Activated T-cell treated with anti-CD3 and anti-CD28 coated beads, Interleukin-2, amount 50 U/mL, for 48 hours (primary cell): ENCODE measurements at regions not wholly inside any gene's neighbourhood (a gene's known extent, or its start where the extent isn't known, plus 50 kb on each side); places are given as distances from the start of the nearest gene placed in this dataset.
"Not testable (repeated sequence)": the region's sequence is repeated elsewhere in the genome, so short reads cannot be mapped to it uniquely, and the experiment has no call there.

Source experiments
- DNase-seq, 2 experiments: peaks; one replicate each; pipeline ENCODE4 v3.0.0-alpha.2; 2020

DNA sequence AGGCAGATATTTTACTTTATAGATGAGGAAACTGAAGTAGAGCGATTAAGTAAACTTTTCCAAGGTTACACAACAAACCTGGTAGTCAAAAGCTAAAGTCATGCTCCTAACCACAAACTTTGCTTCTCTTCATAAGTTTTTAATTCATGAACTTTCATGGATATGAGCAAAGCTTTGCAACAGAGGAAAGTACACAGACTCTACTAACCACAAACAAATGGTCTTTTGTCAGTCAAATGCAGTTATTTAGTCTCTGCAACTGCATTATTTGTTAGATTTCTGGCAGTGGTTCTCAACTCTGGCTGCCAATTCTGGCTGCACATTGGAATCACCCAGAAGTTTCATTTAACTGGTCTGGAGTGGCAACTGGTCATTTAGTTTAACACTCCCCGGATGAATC, 140.6 kb upstream of the TMEM168 start:
- no peak for DNase-seq

DNA sequence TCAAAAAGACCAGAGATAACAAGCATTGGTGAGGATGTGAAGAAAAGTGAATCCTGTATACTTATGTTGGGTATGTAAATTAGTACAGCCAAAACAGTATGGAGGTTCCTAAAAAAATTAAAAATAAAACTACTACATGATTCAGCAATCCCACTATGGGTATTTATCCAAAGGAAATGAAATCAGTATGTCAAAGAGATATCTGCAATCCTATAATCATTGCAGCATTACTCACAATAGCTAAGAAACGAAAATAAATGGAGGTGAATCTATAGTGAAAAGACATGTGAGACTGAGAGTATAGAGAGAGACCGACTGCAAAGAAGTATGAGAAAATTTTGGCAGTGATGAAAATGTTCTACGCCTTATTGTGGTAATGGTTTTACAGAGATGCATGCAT, 139.2 kb upstream of the TMEM168 start:
- DNase-seq: no peak

GRCh38 chr7:112926018-112926417, 135.8 kb upstream of the TMEM168 start:
- DNase-seq: no peak

DNA sequence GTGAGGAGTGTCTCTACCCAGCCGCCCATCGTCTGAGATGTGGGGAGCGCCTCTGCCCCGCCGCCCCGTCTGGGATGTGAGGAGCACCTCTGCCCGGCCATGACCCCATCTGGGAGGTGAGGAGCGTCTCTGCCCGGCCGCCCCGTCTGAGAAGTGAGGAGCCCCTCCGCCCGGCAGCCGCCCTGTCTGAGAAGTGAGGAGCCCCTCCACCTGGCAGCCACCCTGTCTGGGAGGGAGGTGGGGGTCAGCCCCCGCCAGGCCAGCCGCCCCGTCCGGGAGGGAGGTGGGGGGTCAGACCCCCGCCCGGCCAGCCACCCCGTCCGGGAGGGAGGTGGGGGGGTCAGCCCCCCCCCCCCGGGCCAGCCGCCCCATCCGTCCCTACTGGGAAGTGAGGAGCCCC, 132.4 kb upstream of the TMEM168 start:
- DNase-seq: not testable (repeated sequence)

DNA sequence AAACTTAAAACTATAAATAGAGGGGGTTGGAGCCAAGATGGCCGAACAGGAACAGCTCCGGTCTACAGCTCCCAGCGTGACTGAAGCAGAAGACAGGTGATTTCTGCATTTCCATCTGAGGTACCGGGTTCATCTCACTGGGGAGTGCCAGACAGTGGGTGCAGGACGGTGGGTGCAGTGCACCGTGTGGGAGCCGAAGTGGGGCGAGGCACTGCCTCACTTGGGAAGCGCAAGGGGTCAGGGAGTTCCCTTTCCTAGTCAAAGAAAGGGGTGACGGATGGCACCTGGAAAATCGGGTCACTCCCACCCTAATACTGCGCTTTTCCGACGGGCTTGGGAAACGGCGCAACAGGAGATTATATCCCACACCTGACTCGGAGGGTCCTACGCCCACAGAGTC, 126.2 kb upstream of the TMEM168 start:
- not testable (repeated sequence) for DNase-seq

DNA sequence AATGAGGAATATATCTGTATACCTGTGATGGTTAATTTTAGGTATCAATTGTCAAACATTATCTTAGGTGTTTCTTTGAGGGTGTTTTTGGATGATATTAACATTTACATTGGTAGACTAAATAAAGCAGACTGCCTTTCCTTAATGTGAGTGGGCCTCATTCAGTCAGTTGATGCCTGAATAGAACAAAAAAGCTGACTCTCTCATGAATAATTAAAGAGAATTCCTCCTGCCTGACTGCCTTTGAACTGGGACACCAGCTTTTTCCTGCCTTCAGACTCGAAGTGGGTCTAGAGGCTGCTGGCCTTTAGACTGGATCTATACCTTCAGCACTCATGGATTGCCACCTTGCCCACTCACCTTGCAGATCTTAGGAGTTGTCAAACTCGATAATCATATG, 117.9 kb upstream of the TMEM168 start:
- DNase-seq: no peak

GRCh38 chr7:112907658-112908057, 117.5 kb upstream of the TMEM168 start:
- DNase-seq: no peak

- DNase-seq: no peak
Observed at GRCh38 chr7:112905950-112906349, 115.8 kb upstream of the TMEM168 start.

DNA sequence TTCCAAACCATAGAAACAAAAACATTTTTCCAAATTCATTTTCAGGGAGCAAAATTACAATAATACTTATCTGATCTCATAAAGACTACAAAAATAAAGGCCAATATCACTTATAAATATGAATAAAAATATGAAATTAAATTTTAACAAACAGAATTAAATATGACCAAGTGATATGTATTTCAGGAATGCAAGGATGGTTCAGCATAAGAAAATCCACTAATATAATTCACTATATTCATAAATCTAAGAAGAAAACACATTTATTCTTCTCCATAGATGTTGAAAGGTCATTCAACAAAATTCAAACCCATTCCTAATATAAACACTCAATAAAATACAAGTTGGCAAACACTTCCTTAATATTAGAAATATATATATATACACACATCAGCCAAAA, 115.2 kb upstream of the TMEM168 start:
- no peak for DNase-seq

DNA sequence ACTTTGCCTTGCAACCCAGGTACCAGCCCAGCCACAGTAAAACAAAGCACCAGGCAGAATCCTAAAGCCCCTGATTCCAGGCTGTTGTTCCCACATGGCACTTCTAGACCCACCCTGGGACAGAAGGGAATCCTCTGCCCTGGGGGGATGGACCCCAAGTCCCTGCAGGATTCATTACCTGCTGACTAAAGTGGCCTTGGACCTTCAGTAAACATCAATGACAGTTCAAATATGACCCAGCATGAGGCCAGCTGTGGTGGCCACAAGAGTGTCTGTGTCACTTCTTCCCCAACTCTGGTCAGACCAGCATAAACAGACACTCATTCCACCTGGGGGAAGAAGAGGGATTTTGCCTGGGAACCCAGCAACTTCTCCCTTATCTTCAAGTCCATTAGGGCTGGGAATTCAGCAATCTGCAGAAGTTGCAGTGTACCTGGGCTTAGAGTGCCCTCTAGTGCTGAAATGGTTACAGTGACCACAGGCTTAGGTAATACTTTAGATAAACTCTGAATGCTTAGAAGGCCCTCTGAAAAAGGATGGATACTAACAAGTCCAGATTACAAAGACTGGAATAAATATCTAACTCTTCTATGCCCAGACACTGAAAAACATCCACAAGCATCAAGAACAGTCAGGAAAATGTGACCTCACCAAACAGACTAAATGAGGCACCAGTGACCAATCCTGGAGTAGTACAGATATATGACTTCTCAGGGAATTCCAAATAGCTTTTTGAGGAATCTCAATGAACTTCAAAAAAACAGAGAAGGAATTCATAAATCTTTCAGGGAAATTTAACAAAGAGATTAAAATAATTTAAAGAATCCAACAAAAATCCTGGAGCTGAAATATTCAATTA, 108.5 kb upstream of the TMEM168 start:
- peak; percentile 32 to 53 for DNase-seq

DNA sequence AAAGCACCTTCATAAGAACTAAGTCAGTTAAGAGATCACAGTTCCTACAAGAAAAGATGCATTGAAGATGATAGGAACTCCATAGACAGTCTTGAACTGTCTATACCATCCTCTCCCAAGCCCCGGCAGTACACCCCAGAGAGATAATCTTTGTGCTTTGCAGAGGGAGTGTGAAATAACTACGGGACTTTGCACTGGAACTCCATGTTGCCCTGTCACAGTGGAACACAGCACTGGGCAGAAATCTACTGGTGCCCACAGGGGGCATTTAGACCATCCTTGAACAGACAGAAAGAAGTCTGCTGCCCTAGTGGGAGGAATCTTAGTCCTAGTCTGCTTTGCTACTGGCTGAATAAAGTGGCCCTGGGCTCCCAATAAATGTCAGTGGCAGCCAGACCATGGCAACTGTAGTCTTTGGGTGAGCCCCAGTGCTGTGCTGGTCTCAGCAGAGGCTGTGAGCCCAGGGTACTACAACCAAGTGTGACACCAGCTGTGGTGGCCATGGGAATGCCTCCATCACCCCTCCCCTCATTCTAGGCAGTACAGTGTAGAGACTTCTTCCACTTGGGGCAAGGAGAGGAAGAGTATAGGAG, 107.7 kb upstream of the TMEM168 start:
- no peak for DNase-seq

- DNase-seq: no peak
Observed at GRCh38 chr7:112896026-112896601, 105.9 kb upstream of the TMEM168 start.

DNA sequence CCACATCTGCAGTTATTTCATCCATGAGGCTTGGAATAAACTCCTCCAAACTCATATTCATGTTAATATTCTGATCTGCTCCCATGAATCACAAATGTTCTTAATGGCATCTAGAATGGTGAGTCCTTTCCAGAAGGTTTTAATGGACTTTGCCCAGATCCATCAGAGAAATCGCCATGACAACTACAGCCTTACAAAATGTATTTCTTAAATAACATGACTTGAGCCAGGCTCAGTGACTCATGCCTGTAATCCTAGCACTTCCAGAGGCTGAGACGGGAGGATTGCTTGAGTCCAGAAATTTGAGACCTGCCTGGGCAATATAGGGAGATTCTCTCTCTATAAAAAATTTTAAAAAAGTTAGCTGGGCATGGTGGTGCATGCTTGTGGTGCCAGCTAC, 102.1 kb upstream of the TMEM168 start:
- no peak for DNase-seq

DNA sequence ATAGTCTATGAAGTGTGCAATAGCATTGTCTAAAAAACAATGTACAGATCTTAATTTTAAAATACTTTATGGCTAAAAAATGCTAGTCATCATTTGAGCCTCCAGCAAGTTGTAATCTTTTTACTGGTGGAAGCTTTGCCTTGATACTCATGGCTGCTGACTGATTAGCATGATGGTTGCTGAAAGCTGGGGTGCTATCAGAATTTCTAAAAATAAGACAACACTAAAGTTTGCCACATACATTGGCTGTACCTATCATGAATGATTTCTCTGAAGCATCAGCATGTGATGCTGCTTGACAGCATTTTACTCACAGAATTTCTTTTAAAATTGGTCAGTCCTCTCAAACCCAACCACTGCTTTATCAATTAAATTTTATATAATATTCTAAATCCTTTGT, 101.5 kb upstream of the TMEM168 start:
- no peak for DNase-seq

DNA sequence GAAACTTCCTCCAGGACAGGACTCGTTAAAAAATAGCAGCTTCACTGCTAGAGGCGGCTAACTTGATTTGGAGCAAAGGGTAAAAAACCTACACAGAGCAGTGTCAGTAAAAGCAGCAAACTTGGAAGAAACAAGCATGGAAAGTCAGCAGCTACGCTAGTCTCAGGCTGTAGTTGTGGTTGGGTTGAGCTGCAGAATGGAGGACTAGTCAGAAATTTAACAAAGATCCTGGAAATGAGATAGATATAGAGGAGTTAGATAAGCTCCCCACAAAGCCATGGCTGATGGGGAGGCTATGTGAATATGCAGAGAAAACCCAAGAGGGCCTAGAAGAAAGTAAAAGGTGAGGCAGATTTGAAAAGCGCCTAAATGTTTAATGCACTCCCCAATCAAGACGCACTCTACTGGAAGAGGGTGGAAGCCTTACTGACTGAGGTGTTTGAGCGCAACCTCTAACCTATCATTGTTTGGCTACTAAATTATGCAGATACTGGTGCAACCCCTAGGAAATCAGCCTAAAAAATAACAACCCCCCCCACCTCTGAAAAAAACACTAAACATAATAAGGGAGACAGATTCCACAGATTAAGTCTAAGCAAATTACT, 99.7 kb upstream of the TMEM168 start:
- DNase-seq: no peak

DNA sequence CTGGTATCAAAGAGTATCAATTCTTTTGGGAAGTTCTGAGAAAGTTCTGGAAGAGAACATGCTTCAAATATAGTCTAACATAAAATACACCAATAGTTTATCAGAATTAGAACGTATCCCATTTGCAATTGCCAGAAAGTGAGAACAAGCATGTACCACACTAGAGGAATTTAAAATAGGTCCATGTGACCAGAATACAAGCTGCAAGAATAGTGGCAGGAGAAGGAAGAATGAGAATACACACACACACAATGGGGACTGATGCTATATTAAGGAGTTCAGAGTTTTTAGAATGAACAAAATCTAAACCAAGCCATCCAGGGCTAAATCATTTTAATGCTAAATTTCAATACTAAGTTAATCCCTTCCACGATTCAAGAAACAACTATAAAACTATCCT, 99.1 kb upstream of the TMEM168 start:
- no peak for DNase-seq

- no peak for DNase-seq
Observed at GRCh38 chr7:112888781-112889180, 98.6 kb upstream of the TMEM168 start.

DNA sequence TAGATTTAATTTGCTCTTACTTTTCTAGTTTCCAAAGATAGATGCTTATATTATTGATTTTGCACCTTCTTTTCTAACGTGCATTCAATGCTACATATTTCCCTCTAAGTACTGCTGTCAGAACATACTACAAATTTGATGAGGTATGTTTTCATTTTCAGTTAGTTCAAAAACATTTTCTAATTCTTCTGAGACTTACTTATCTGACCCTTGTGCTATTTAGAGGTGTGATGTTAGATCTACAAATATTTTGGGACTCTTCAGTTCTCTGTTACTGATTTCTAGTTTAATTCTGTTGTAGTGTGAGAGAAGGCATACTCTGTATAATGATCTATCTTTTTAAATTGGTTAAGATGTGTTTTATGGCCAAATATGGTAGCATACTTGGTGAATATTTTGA, 97.8 kb upstream of the TMEM168 start:
- no peak for DNase-seq

GRCh38 chr7:112887337-112887736, 97.1 kb upstream of the TMEM168 start:
- DNase-seq: no peak

DNA sequence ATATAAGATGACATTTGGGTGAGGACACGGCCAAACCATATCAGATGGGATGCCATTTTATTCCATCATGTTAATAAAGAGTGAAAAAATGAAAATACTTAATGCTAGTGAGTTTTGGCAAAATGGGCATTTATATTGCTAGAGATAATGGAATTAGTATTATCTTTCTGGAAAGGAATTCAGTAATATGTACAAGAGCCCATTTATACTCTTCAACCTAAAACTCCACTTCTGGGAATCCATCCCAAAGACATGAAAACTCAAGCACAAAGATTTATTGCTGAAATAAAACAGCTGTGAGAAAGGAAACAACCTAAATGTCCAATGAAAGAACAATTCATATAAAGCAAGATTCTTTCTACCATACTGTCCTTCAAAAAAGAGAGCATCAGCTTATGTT, 96.0 kb upstream of the TMEM168 start:
- no peak for DNase-seq

- DNase-seq: no peak
Observed at GRCh38 chr7:112882991-112883390, 92.8 kb upstream of the TMEM168 start.

DNA sequence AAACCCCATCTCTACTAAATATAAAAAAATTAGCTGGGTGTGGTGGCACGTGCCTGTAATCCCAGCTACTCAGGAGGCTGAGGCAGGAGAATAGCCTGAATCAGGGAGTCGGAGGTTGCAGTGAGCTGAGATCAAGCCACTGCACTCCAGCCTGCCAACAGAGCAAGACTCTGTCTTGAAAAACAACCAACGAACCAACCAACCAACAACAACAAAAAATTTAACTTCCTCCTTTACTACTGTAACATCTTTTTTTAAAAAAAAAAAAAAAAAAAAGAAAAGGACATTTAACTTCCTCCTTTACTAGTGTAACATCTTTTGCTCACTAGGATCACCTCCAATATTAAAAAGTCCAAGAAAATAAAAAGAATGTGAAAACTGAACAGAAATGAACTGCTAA, 92.3 kb upstream of the TMEM168 start:
- DNase-seq: no peak

GRCh38 chr7:112882022-112882421, 91.8 kb upstream of the TMEM168 start:
- no peak for DNase-seq

GRCh38 chr7:112880818-112881418, 90.7 kb upstream of the TMEM168 start:
- DNase-seq: no peak
